GM04504 (cell line): ENCODE measurements at regions not wholly inside any gene's neighbourhood (a gene's known extent, or its start where the extent isn't known, plus 50 kb on each side); places are given as distances from the start of the nearest gene placed in this dataset.
"Not testable (repeated sequence)": the region's sequence is repeated elsewhere in the genome, so short reads cannot be mapped to it uniquely, and the experiment has no call there.

Source experiments
- DNase-seq: peaks from one replicate; pipeline ENCODE4 v3.0.0-alpha.2; 2012; ENCODE audit warnings: low read depth

DNA sequence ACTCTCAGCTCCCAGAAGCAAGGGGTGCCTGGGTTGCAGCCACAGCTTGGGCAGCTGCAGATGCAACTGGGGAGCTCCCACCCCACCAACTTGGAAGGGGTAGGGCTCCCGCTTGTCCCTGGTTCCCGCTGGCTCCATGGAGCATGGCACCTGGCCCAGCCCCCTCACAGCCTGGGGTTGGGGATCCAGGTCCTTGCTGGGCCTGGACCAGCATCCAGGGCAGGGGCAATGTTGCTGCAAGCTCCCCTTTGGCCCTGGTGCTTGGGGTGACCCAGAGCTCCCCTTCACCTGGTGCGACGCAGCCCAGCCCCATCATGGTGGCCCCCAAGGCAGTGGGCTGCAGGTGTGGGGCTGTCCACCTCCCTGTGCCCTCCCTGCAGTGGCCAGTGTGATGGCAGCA lies 99.6 kb upstream of the FRMD4B start:
- DNase-seq: no peak

DNA sequence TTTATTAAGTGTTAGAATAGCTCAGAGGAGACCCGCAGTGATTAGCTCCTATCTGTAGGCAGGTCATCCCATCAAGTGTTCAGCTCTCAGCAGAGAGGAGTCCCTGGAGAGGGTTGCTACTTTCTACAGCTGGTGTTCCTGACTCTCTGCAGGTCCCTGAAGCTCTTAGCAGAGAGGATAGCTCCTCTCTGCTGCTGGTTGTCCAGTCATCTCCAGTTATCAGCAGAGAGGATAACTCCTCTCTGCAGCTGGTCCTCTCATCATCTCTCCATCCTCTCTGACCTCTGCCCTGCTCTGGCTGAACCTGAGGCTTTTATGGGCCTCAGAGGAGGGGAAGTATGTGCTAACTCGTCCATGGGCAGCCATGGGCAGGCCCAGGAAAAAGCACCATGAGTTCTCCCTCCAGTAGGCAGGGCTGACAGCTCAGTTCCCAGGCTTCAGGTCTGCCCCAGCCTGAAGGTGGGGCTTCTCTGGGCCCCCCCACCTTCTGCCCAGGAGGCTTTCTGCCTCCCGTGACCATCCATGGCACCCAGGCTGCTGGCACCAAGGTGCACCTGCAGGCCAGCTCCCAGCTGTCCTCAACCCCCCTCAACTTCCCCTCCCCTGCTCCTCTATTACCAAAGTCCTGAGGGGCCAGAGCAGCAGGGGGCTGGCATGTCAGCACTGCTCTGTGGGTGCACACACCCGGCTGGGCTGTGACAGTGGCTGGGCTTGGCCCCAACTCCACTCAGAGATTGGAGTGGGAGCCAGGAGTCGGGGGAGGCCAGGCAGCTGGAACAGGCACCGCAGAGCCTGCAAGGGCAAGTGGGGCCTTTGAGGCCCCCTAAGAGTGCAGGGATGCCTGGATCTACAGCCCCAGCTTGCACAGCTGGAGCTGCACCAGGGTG lies 98.9 kb upstream of the FRMD4B start:
- no peak for DNase-seq

DNA sequence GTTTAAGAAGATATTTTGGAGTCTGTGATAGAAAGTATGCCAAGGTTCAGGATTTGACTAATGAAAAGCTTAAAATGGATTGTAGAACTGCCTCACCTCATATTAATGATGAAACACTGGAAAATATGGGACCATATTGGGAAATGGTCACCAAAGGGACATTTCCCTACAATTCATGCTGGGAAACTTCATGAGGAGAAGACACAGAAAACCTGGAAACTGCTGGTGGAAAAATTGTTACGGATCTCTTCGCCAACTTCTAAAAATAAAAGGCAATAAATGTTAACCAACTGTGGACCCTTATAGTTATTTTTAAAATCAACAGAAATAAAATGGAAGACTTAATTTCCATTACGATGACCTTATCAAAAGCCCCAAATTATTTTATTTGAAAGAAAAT lies 97.6 kb upstream of the FRMD4B start:
- DNase-seq: no peak

GRCh38 chr3:69480986-69481385 lies 95.1 kb upstream of the FRMD4B start:
- DNase-seq: not testable (repeated sequence)

DNA sequence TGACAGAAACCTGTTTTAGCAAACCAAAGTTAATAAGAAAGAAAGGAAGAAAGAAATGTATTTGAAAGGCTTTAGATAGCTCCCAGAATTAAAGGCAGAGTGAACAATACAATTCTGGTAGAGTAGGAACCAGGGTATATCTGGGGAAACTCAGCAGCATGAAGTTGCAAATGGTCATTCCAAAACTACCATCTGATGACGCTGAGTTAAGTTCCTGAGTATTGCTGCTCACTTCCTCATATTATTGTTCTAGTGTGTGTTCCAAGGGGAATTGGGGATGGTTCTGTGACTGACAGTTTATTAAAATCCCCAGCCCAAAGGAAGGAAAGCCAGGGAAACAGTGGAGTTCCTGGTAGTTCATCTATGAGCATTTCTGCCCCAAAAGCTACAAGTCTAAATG lies 88.3 kb upstream of the FRMD4B start:
- DNase-seq: no peak

DNA sequence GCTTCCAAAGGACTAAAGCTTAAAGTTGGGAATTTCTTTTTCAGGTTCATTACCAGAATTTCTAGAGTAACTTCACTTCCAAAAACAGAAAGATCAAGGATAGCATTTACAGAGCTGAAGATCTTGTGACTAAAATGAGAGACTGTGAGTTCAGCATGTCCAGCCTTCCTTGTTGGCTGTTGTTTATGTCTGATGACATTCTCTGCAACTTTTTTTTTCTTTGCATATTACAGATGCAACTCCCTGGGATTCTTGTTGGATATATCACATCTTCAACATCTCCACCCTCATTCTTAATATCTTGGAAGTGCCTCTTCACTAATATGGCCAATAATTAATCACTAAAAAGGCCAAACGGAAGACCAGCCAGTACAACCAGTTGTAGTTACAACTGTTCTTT lies 86.2 kb upstream of the FRMD4B start:
- no peak for DNase-seq

- no peak for DNase-seq
Observed at GRCh38 chr3:69463531-69463930, 77.6 kb upstream of the FRMD4B start.

- DNase-seq: no peak
Observed at GRCh38 chr3:69462826-69463100, 76.9 kb upstream of the FRMD4B start.

GRCh38 chr3:69462022-69462825 lies 76.3 kb upstream of the FRMD4B start:
- DNase-seq: no peak

DNA sequence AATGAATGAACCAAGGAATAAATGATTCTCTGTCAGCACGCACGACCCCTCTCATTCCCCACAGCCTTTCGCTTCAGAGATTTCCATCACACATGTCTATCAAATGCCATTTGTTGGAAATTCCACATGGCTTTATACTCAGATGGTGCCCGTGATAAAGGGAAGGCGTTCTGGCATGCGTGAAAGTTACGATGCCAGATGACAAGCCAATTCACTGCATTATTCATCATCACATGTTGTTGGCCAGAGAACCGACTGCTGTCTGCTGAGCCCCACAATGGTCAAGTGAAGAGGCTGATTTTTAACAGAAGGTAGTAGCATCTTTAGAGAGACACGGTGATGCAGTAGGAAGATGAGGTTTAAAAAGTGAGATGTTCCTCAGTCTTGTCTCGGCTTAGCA lies 74.1 kb upstream of the FRMD4B start:
- DNase-seq: no peak

DNA sequence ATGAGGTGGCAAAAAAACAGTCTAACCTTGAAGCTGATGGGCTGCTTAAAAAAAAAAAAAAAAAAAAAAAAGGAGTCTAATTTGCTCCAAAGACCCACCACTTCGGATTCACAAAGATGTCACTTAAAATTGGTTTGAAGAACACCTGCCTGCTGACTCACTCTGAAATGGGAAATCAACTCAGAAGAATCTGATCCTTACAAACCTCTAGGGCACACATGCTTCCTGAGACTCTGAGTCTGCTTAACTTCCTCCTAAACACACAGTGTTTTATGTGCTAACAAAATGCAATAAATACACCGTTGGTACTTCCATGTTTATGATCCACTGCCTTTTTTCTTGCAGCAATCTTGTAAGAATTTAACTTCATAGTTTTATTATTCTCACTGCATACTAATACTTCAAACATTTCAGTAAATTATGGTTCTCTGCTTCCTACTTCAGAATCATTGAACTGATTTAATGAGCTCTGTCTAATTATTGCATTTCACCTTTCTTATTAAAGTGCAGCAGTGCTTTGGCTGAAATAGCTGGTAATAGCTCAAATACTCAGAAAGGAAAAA lies 73.0 kb upstream of the FRMD4B start:
- DNase-seq: no peak

DNA sequence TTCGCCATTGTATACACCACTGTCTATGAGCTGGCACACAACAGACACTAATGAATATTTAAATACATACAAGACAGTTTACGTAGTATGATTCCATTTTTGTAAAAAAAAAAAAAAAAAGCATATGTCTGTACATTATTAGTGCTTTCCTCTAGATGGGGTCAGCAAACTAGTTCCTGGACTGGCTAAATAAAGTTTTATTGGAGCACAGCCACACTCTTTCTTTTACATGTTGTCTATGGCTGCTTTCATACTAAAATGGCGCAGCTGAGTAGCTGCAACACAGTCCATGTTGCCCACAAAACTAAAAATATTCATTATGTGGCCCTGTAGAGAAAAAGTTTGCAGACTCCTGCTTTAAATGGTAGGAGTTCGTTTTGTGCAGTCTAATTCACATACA lies 70.7 kb upstream of the FRMD4B start:
- no peak for DNase-seq

DNA sequence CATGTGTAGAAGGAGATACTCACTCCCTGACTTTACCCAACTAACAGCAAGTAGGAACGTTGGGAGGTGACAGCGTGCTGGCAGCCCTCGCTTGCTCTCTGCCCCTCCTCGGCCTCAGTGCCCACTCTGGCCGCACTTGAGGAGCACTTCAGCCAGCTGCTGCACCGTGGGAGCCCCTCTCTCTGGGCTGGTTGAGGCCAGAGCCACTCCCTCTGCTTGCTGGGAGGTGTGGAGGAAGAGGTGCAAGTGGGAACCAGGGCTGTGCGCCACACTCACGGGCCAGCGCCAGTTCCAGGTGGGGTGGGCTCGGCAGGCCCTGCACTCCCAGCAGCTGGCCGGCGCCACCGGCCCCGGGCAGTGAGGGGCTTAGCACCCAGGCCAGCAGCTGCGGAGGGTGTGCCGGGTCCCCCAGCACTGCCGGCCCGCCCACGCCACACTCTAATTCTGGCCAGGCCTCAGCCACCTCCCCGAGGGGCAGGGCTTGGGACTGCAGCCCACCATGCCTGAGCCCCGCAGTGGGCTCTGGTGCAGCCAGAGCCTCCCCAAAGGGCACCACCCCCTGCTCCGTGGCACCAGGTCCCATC lies 68.4 kb upstream of the FRMD4B start:
- no peak for DNase-seq

DNA sequence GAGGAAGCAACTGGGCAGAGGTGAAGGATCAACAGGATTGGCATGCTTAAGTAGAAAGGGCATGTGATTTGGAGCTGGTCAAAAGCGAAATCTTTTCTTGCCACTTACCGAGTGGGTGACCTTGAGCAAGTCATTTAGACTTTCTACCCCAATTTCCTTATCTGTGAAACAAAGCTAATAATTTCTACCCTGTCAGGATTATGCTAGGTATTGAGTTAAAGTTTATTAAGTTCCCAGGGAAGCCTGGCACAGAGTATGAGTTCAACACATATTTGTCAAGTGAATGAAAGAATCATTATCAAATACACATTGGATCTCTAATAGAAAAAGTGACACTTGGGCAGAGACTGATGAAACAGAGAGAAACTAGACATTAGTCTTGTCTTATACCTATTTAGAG lies 66.4 kb upstream of the FRMD4B start:
- DNase-seq: no peak

GRCh38 chr3:69451594-69451993 lies 65.7 kb upstream of the FRMD4B start:
- DNase-seq: no peak

GRCh38 chr3:69448877-69449276 lies 63.0 kb upstream of the FRMD4B start:
- no peak for DNase-seq

- DNase-seq: no peak
Observed at GRCh38 chr3:69446402-69447072, 60.6 kb upstream of the FRMD4B start.

DNA sequence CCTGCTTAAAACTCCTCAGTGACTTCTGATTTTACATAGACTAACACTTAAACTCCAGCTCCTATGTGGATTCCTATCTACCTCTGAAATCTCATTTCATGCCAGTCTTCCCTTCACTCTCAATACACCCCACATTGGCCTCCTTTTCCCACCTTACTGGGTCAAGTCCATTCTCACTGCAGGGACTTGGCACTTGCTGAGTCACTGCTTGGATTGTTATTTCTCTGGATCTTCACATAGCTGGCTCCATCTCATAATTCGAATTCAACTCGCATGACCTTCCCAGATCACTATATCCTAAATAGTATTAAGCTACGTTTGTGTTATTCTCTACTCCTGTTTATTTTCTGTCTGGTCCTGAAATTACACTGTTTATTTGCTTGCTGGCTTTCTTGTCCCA lies 59.6 kb upstream of the FRMD4B start:
- no peak for DNase-seq

DNA sequence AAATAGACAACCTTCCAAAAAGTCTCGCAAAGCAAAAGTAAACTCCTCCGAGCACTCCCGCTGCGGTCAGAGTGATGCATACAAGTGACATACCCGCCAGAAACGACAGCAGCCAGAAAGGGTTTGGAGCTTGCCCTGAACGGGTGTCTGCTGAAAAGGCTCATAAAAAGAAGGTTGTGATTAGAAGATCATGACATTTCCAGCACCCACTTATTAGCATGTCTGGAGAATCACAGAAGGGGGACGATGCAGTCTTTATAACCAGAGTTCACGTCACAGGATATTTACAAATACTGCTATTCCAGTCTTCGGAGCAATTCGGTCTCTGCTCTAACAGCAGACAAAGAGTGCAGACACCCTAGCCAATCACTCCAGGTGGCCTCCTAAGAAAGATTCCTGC lies 59.1 kb upstream of the FRMD4B start:
- DNase-seq: no peak

DNA sequence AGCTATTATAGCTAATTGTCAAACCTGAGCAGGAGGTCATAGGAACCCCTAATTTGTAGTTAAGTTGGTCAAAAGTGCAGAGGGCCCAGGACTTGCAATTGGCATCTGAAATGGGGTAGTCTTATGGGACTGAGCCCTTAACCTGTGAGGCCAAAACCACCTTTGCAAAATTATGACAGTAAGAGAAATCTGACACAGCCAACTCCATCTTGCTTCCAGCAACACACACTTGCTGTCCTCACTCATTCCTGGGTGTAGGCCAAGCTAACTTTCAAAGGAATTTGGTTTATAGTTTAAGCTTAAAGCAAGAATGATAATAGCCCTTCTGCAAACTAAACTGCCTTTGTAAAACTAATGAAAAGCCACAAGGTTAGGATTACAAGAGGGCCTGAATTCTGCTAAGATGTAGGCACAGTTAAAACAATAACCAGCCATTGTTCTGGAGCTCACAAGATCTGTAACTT lies 57.6 kb upstream of the FRMD4B start:
- DNase-seq: no peak

DNA sequence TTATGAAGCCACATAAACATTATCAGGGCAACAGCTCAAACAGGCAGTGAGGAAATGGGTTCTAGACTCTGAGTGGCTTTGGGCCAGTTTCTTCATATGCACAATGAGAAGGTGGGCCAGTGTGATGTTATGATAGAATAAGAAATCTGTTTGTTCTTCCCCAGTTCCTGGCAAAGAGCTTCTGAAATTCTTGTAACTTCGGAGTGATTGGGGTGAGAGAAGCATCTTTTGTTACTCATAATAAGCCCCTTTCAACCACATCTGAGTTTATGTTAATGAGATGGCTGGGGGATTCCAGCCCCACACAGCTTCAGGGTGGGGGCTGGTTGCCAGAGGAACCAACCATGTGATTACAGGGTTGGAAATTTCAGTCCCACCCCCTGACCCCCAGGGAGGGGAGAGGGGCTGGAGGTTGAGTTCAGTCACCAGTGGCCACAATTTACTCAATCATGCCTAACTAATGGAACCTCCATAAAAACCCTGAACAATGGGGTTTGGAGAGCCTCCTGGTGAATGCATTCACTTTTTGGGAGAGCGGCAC lies 57.0 kb upstream of the FRMD4B start:
- DNase-seq: no peak

- DNase-seq: no peak
Observed at GRCh38 chr3:69441732-69442131, 55.8 kb upstream of the FRMD4B start.
